SK-N-MC (cell line): ENCODE measurements at regions not wholly inside any gene's neighbourhood (a gene's known extent, or its start where the extent isn't known, plus 50 kb on each side); places are given as distances from the start of the nearest gene placed in this dataset.

Source experiments
- EZH2 ChIP-seq: fragments of 200-600 bp; sonication (generic); IDR thresholded peaks from one replicate; pipeline ENCODE4 v1.6.1; 2017; ENCODE audit warnings: antibody characterized with exemption
- FOXP2 ChIP-seq: optimal IDR thresholded peaks from 2 replicates; pipeline ENCODE3; 2011; ENCODE audit warnings: mild to moderate bottlenecking, moderate library complexity; ENCODE audit not compliant: insufficient read depth; ENCODE audit errors: extremely low read length, control extremely low read depth
- POLR2AphosphoS5 ChIP-seq: IDR thresholded peaks from 2 replicates; pipeline ENCODE4 v1.6.1; 2012; ENCODE audit warnings: mild to moderate bottlenecking, low read depth, low read length, borderline replicate concordance

DNA sequence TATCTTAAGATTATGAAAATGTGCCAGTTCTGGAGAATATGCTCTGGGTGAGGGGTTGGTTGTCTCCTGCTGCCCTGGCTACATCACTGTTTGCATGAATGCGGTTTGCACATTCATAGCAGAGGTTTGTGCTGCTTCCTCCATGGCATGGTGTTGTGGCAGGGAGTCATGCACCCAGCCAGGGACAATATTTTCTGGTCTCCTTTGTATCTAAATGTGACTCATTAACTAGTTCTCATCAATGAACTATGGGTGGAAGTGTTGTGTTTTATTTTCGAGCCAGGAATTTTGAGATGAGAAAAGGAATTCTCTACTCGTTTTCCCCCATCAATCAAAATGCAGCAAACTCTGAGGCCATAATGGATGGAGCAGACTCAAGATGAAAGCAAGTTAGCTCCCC lies 527.3 kb downstream of the SNAPC1 start:
- TF ChIP-seq POLR2AphosphoS5 (no peak), EZH2 (no peak), FOXP2 (no peak)
